GM23248 (cell line): ENCODE measurements at regions not wholly inside any gene's neighbourhood (a gene's known extent, or its start where the extent isn't known, plus 50 kb on each side); places are given as distances from the start of the nearest gene placed in this dataset.
A peak's percentile ranks its signal among the peaks of the same experiment; 100 is the strongest.

Source experiments
- DNase-seq: peaks from one replicate; pipeline ENCODE4 v3.0.0-alpha.2; 2015
- H2AFZ ChIP-seq: fragments of 200-600 bp; sonication (generic); 2 replicates; pipeline ENCODE4 v1.6.1; 2016; ENCODE audit warnings: antibody characterized with exemption
- H3F3A ChIP-seq: fragments of 200-600 bp; sonication (generic); 2 replicates; pipeline ENCODE4 v1.6.1; 2016; ENCODE audit warnings: mild to moderate bottlenecking, antibody characterized with exemption, mixed run types; ENCODE audit not compliant: insufficient read depth
- H3K27ac ChIP-seq: fragments of 200-600 bp; sonication (generic); 2 replicates; pipeline ENCODE4 v1.5.1; 2016; ENCODE audit warnings: mild to moderate bottlenecking
- H3K27me3 ChIP-seq: fragments of 200-600 bp; sonication (generic); replicated peaks from 2 replicates; pipeline ENCODE4 v1.6.1; 2016; ENCODE audit warnings: mild to moderate bottlenecking; ENCODE audit not compliant: insufficient read depth
- H3K36me3 ChIP-seq: fragments of 200-600 bp; sonication (generic); 2 replicates; pipeline ENCODE4 v1.6.1; 2016; ENCODE audit warnings: low read depth, mild to moderate bottlenecking
- H3K4me1 ChIP-seq: fragments of 200-600 bp; sonication (generic); 2 replicates; pipeline ENCODE4 v1.6.1; 2016; ENCODE audit warnings: mild to moderate bottlenecking; ENCODE audit not compliant: insufficient read depth
- H3K4me2 ChIP-seq: fragments of 200-600 bp; sonication (generic); one replicate; pipeline ENCODE4 v1.6.1; 2016; ENCODE audit warnings: mild to moderate bottlenecking; ENCODE audit not compliant: unreplicated experiment
- H3K4me3 ChIP-seq: fragments of 200-600 bp; sonication (generic); 2 replicates; pipeline ENCODE4 v1.5.1; 2016; ENCODE audit warnings: mild to moderate bottlenecking
- H3K79me2 ChIP-seq: fragments of 200-600 bp; sonication (generic); 2 replicates; pipeline ENCODE4 v1.6.1; 2016; ENCODE audit warnings: mild to moderate bottlenecking; ENCODE audit not compliant: insufficient read depth
- H3K9ac ChIP-seq: fragments of 200-600 bp; sonication (generic); 2 replicates; pipeline ENCODE4 v1.6.1; 2016; ENCODE audit warnings: mild to moderate bottlenecking
- H3K9me2 ChIP-seq: fragments of 200-600 bp; sonication (generic); 2 replicates; pipeline ENCODE4 v1.6.1; 2016; ENCODE audit warnings: mixed run types, mild to moderate bottlenecking, moderate library complexity; ENCODE audit not compliant: insufficient read depth
- H3K9me3 ChIP-seq: fragments of 200-600 bp; sonication (generic); one replicate; pipeline ENCODE4 v1.6.1; 2017; ENCODE audit warnings: low read depth
- H4K20me1 ChIP-seq: fragments of 200-600 bp; sonication (generic); 2 replicates; pipeline ENCODE4 v1.6.0; 2016; ENCODE audit not compliant: insufficient read depth
- EZH2 ChIP-seq: fragments of 200-600 bp; sonication (generic); IDR thresholded peaks from 2 replicates; pipeline ENCODE4 v1.6.1; 2018; ENCODE audit warnings: antibody characterized with exemption, mild to moderate bottlenecking; ENCODE audit not compliant: insufficient read depth, poor library complexity, severe bottlenecking
- EZH2phosphoT487 ChIP-seq: fragments of 200-600 bp; sonication (generic); IDR thresholded peaks from 2 replicates; pipeline ENCODE4 v1.6.1; 2018; ENCODE audit warnings: antibody characterized with exemption, moderate library complexity, mild to moderate bottlenecking, low read depth; ENCODE audit not compliant: insufficient read depth
- WGBS, 2 experiments: methylation state at CpG; one replicate each; pipeline ENCODE4 v1.1.6; 2015 to 2017; ENCODE audit warnings: low lambda C conversion rate in 2 of 2, low coverage in 1 of 2; ENCODE audit errors: missing lambda C conversion rate in 2 of 2; 5-methylcytosine and 5-hydroxymethylcytosine counted together
- in situ Hi-C: fragments of 300-500 bp; cut with MboI; formaldehyde crosslinking; loops from 2 replicates; pipeline ENCODE4 v1.15.0; 2020

GRCh38 chr12:105433804-105434203 lies 103.3 kb downstream of the C12orf75 start:
- Histone ChIP-seq H3K9me2 (no peaks in the 10 kb centered on the region), H4K20me1 (no peaks in the 10 kb centered on the region), H3K36me3 (no peaks in the 10 kb centered on the region), H2AFZ (no peak overlapping the region), H3K9me3 (no peaks in the 10 kb centered on the region), H3K27ac (peak overlapping the region; percentile 76), H3K27me3 (no peaks in the 10 kb centered on the region), H3K79me2 (no peaks in the 10 kb centered on the region), H3K4me2 (peak overlapping the region; percentile 37), H3K9ac (no peak overlapping the region), H3K4me1 (peaks cover 30% of the 10 kb centered on the region), H3F3A (peaks cover 4% of the 10 kb centered on the region), H3K4me3 (no peak overlapping the region)
- in situ Hi-C loops, result loop anchor here (25.0 kb wide), 1 partner anchor 253 kb away; no protein-coding TSS in a partner anchor
- peak; percentile 88 for DNase-seq
- no peak for TF ChIP-seq EZH2phosphoT487

- no peaks in the 10 kb centered on the region for H3K9me3 ChIP-seq
- no peak for DNase-seq
- no peaks in the 10 kb centered on the region for H3K36me3 ChIP-seq
- no peak overlapping the region for H2AFZ ChIP-seq
- H3K4me2 ChIP-seq, result no peak overlapping the region
- no peaks in the 10 kb centered on the region for H3K79me2 ChIP-seq
- no peaks in the 10 kb centered on the region for H3K9me2 ChIP-seq
- no peak overlapping the region for H3K27ac ChIP-seq
- TF ChIP-seq EZH2phosphoT487 (no peak), EZH2 (no peak)
- no peak overlapping the region for H3K9ac ChIP-seq
- 95 to 98% methylated on average over 1 of the region's 1 CpG for WGBS, 2 experiments
- peaks cover 27% of the 10 kb centered on the region for H3K4me1 ChIP-seq
- no peaks in the 10 kb centered on the region for H3K27me3 ChIP-seq
- H4K20me1 ChIP-seq, result no peaks in the 10 kb centered on the region
- in situ Hi-C loops, result loop anchor here (25.0 kb wide), 1 partner anchor 251 kb away; no protein-coding TSS in a partner anchor
- peaks cover 4% of the 10 kb centered on the region for H3F3A ChIP-seq
- H3K4me3 ChIP-seq, result no peak overlapping the region
These were observed 106.1 kb downstream of the C12orf75 start for GRCh38 chr12:105436636-105437035.

GRCh38 chr12:105440037-105440664 lies 109.7 kb downstream of the C12orf75 start:
- Histone ChIP-seq H3K4me2 (no peak overlapping the region), H3K27ac (no peak overlapping the region), H3K27me3 (no peaks in the 10 kb centered on the region), H3K4me1 (peaks cover 12% of the 10 kb centered on the region), H3K36me3 (no peaks in the 10 kb centered on the region), H4K20me1 (no peaks in the 10 kb centered on the region), H3K9ac (no peak overlapping the region), H3K79me2 (no peaks in the 10 kb centered on the region), H2AFZ (no peak overlapping the region), H3K9me2 (no peaks in the 10 kb centered on the region), H3K9me3 (no peaks in the 10 kb centered on the region), H3K4me3 (no peak overlapping the region), H3F3A (peaks cover 4% of the 10 kb centered on the region)
- in situ Hi-C loops, result loop anchor here (25.0 kb wide), 1 partner anchor 247 kb away; no protein-coding TSS in a partner anchor
- no peak for TF ChIP-seq EZH2
- WGBS, 2 experiments, result 83 to 90% methylated on average over 1 of the region's 1 CpG
- DNase-seq, result no peak

- Histone ChIP-seq H3K9ac (no peak overlapping the region), H3K27me3 (no peaks in the 10 kb centered on the region), H3K4me2 (no peak overlapping the region), H3K27ac (no peak overlapping the region), H2AFZ (no peak overlapping the region), H3K36me3 (no peaks in the 10 kb centered on the region), H3K4me1 (peaks cover 22% of the 10 kb centered on the region), H3K4me3 (no peak overlapping the region), H4K20me1 (no peaks in the 10 kb centered on the region), H3K9me2 (0 out of 2 replicates have a peak, but pooled peaks cover 2% of the 10 kb centered on the region), H3K9me3 (no peaks in the 10 kb centered on the region), H3K79me2 (no peaks in the 10 kb centered on the region), H3F3A (peaks cover 15% of the 10 kb centered on the region)
- WGBS, 2 experiments, result 93 to 94% methylated on average over 18 of the region's 18 CpGs
- TF ChIP-seq EZH2phosphoT487 (no peak), EZH2 (no peak)
- DNase-seq, result no peak
- in situ Hi-C loops, result loop anchor here (25.0 kb wide), 1 partner anchor 243 kb away; no protein-coding TSS in a partner anchor
These were observed 113.5 kb downstream of the C12orf75 start for GRCh38 chr12:105443802-105444652.
